Embryonic facial prominence (tissue), 1 donor: ENCODE measurements at regions not wholly inside any gene's neighbourhood (a gene's known extent, or its start where the extent isn't known, plus 50 kb on each side); places are given as distances from the start of the nearest gene placed in this dataset.

Experiments
- DNase-seq: peaks from one replicate; pipeline ENCODE4 v3.0.0-alpha.2; 2016; ENCODE audit errors: extremely low spot score

DNA sequence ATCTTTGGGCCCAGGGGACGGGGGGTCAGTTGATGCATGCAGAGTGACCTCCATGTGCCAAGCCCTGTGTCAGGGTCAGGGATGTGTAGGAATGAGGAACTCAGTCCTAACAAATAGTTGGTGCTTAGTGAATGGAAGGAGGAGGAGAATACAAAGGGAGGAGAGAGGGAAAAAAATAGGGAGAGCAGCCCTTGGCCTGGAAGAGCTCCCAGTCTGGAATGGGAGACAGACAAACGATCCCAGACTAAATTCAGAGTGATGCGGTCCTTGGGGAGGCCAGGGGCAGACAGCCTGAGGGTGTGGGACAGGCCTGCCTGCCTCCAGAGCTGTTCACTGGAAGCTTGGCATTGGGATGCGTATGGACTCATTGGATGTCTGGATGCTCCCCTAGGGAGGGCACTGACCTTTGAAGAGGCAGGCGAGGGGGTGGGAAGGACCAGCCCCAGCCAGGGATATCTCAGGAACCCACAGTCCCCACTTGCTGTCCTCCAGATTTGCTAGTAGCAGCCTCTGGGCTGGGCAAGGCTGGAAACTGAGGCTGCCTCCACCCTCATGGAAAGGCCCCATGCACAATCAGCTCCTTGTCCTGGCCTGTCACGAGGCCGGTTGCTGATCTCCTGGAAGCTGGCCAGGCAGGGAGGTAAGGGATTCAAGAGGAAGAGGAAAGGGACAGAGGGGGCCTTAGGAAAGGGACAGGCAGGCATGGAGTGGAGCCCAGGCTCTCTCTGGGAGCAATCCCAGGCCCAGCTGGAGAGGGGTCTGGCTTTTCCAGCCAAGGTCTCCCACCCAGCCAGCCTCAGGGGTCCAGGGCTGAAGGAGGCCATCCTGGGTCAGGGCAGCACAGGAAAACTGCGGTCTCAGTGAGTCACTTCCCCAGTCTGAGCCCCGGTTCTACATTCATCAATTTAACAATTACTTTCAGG is 69.0 kb upstream of the GGTA1 start:
- no peak for DNase-seq

GRCh38 chr9:121569266-121569648 is 69.6 kb upstream of the GGTA1 start:
- no peak for DNase-seq

- DNase-seq = no peak
These were observed 72.9 kb upstream of the GGTA1 start for GRCh38 chr9:121572581-121572980.

GRCh38 chr9:121573717-121574485 is 74.3 kb upstream of the GGTA1 start:
- no peak for DNase-seq

DNA sequence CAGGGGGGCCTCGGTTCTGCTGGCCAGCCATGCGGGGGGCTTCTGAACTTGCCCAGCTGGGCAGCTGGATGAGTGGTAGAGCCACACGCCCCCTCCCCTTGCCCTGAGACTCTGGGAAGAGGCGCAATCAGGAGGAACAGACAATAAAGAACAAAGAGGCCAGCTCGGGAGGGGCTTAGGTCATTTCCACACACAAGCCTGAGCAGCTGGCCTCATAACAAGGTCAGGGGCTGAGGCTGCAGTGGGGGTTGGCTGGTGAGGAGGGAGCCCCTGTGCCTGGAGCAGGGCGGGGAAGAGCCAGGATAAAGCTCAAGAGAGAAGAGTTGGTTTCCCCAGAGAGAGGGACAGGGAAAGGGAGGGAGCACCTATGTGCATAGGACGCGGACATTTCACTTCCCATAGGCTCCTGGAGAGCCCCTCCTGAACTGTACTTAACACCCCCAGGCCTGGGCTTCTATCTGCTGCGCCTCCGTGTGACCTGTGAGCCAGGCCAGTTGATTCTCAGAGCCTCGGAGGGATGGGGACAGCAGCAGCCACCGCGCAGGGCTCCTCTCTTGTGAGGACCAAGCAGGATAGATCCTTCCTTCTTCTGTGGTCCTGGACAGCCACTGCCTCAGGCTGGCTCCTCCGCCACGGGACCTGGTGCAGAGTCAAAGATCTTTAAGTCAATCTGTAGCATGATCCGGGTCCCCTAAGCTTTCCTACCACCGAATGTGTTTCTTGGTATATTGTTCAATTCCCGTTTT is 75.3 kb upstream of the GGTA1 start:
- no peak for DNase-seq

GRCh38 chr9:121576281-121577075 is 75.0 kb upstream of the DAB2IP start:
- DNase-seq = no peak

DNA sequence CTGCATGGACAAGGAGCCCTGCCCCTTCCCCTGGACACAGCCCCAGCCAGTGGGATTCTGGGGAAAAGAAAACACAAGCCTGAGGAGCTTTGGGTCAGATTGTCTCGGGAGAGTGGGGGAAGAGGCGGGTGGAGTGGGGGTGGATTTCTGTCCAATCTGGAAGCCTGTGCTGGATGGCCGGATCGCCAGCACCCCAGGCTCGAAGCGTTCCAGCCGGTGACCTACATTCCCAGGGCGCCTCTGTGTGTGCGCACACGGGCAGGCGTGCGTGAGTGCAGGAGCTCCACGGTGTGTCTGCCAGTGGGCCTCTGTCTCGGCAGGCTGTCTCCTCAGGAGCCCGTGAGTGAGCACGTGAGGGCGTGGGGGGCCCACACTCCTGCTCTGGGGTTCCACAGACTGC is 74.3 kb upstream of the DAB2IP start:
- no peak for DNase-seq

GRCh38 chr9:121577572-121577971 is 73.9 kb upstream of the DAB2IP start:
- no peak for DNase-seq

GRCh38 chr9:121581786-121582600 is 69.4 kb upstream of the DAB2IP start:
- no peak for DNase-seq

DNA sequence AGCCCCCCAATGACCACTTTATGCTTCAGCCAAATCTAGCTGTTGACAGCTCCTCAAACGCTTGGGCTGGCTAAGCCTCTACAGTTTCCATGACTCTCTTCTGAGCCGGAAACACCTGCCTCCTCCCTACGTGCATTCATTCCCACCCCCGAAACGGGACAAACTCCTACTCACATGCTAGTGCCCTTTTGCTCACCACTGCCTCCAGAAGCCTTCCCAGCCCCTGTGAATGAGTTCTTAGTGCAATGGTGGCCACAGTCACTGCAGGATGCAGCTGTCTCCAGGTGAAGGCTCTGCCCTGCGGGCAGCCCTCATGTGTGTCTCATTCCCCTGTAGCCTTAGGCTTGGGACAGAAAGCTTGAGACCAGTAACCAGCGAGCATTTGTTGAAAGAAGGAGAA is 68.8 kb upstream of the DAB2IP start:
- no peak for DNase-seq

GRCh38 chr9:121584421-121584820 is 67.0 kb upstream of the DAB2IP start:
- DNase-seq = no peak

DNA sequence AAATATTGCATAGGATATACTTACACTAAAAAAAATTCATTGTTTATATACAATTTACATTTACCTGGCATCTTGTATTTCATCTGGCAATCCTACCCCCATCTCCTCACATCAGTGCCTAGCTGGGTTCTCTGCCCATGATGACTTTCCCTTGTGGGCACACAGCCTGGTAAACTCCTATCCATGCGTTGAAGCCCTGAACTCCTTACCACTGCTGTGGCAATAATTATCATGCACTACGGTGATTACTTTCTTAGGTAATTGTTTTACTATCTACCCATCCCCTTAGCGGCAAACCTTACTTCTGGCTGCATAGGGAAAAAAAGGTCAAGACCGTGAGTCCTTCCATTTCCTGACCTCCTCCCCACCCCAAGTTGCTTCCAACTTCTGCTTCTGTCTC is 63.6 kb upstream of the DAB2IP start:
- no peak for DNase-seq

DNA sequence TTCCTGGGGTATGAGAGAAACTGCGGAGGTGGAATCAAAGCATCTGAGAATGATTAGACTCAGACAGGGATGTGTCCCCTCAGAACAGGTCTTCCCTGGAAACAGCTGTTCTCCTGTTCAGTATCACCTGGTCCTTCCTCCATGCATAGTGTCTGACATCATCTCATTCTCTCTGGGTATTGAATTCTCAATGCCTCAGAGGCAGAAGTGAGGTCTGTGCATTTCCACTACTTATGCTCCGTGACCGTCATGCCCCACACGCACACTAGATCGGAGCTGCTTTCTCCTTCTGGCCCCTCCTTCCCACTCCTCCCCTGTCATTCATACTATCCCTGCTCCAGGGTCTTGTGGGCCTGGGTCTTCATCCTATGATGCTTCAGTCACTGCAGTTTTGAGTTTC is 61.4 kb upstream of the DAB2IP start:
- no peak for DNase-seq

GRCh38 chr9:121592265-121592664 is 59.2 kb upstream of the DAB2IP start:
- no peak for DNase-seq

- no peak for DNase-seq
These were observed 58.4 kb upstream of the DAB2IP start for GRCh38 chr9:121593066-121593465.

DNA sequence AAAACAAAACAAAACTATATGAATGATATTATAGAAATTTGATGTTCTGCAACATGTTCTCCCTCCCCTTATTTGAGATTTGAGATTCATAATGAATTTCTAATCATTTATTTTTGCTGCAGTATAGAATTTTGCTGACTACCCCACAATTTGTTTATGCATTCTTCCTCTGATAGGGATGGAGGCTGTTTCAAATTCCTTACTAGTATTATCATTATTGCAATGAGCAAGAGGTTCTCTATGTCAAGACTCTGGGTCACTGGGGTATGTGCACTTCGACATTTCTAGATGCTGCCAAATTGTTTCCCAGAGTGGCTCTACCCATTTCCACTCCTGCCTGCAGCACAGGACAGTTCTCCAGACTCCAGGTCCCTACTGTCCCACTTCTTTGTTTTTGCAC is 54.9 kb upstream of the DAB2IP start:
- DNase-seq = no peak

GRCh38 chr9:121597698-121598166 is 53.7 kb upstream of the DAB2IP start:
- DNase-seq = no peak

- DNase-seq = peak; percentile 68
These were observed 53.1 kb upstream of the DAB2IP start for GRCh38 chr9:121598167-121598964.
